ENCODE measurements at regions not wholly inside any gene's neighbourhood (a gene's known extent, or its start where the extent isn't known, plus 50 kb on each side); places are given as distances from the start of the nearest gene placed in this dataset.

- H3K4me1 Mint-ChIP-seq (ENCODE audit: low read depth, unreplicated experiment): no peaks in the 10 kb centered on the region
- no peaks in the 10 kb centered on the region for H3K27me3 Mint-ChIP-seq (ENCODE audit: unreplicated experiment)
- no peaks in the 10 kb centered on the region for H3K36me3 Mint-ChIP-seq (ENCODE audit: unreplicated experiment)
- H3K4me3 Mint-ChIP-seq (ENCODE audit: unreplicated experiment): no peak overlapping the region
- no peaks in the 10 kb centered on the region for H3K9me3 Mint-ChIP-seq (ENCODE audit: unreplicated experiment)
- no peak for TF ChIP-seq CTCF (IDR thresholded peaks at IDR 0.05; ENCODE audit: partially characterized antibody, unreplicated experiment)
- no peak for DNase-seq
- H3K27ac Mint-ChIP-seq (ENCODE audit: unreplicated experiment): no peak overlapping the region
These were observed 790.3 kb upstream of the KCND2 start for GRCh38 chr7:119482671-119483070.

GRCh38 chr7:119483364-119483763 lies 789.6 kb upstream of the KCND2 start:
- DNase-seq: no peak
- Mint-ChIP-seq H3K27ac (ENCODE audit: unreplicated experiment) (no peak overlapping the region), H3K9me3 (ENCODE audit: unreplicated experiment) (no peaks in the 10 kb centered on the region), H3K36me3 (ENCODE audit: unreplicated experiment) (no peaks in the 10 kb centered on the region), H3K4me1 (ENCODE audit: low read depth, unreplicated experiment) (no peaks in the 10 kb centered on the region), H3K27me3 (ENCODE audit: unreplicated experiment) (no peaks in the 10 kb centered on the region), H3K4me3 (ENCODE audit: unreplicated experiment) (no peak overlapping the region)
- no peak for TF ChIP-seq CTCF (IDR thresholded peaks at IDR 0.05; ENCODE audit: partially characterized antibody, unreplicated experiment)

GRCh38 chr7:119514326-119514725 lies 758.6 kb upstream of the KCND2 start:
- Mint-ChIP-seq H3K36me3 (ENCODE audit: unreplicated experiment) (no peaks in the 10 kb centered on the region), H3K27me3 (ENCODE audit: unreplicated experiment) (no peaks in the 10 kb centered on the region), H3K9me3 (ENCODE audit: unreplicated experiment) (no peaks in the 10 kb centered on the region), H3K27ac (ENCODE audit: unreplicated experiment) (no peak overlapping the region), H3K4me3 (ENCODE audit: unreplicated experiment) (no peak overlapping the region), H3K4me1 (ENCODE audit: low read depth, unreplicated experiment) (no peaks in the 10 kb centered on the region)
- no peak for TF ChIP-seq CTCF (IDR thresholded peaks at IDR 0.05; ENCODE audit: partially characterized antibody, unreplicated experiment)
- no peak for DNase-seq

- Mint-ChIP-seq H3K27ac (ENCODE audit: unreplicated experiment) (no peak overlapping the region), H3K27me3 (ENCODE audit: unreplicated experiment) (no peaks in the 10 kb centered on the region)
- no peak for TF ChIP-seq CTCF (IDR thresholded peaks at IDR 0.05; ENCODE audit: partially characterized antibody, unreplicated experiment)
These were observed 757.8 kb upstream of the KCND2 start for GRCh38 chr7:119515214-119515613.

GRCh38 chr7:119515962-119516361 lies 757.0 kb upstream of the KCND2 start:
- H3K36me3 Mint-ChIP-seq (ENCODE audit: unreplicated experiment): no peaks in the 10 kb centered on the region

More at GRCh38 chr7:119515214-119515613, 757.8 kb upstream of the KCND2 start:
- H3K9me3 Mint-ChIP-seq (ENCODE audit: unreplicated experiment): no peaks in the 10 kb centered on the region
- H3K36me3 Mint-ChIP-seq (ENCODE audit: unreplicated experiment): no peaks in the 10 kb centered on the region
- H3K4me3 Mint-ChIP-seq (ENCODE audit: unreplicated experiment): no peak overlapping the region
- no peaks in the 10 kb centered on the region for H3K4me1 Mint-ChIP-seq (ENCODE audit: low read depth, unreplicated experiment)
- no peak for DNase-seq

More at GRCh38 chr7:119515962-119516361, 757.0 kb upstream of the KCND2 start:
- DNase-seq: no peak
- TF ChIP-seq CTCF (IDR thresholded peaks at IDR 0.05; ENCODE audit: partially characterized antibody, unreplicated experiment): no peak
- no peak overlapping the region for H3K27ac Mint-ChIP-seq (ENCODE audit: unreplicated experiment)
- H3K4me3 Mint-ChIP-seq (ENCODE audit: unreplicated experiment): no peak overlapping the region
- H3K4me1 Mint-ChIP-seq (ENCODE audit: low read depth, unreplicated experiment): no peaks in the 10 kb centered on the region
- no peaks in the 10 kb centered on the region for H3K27me3 Mint-ChIP-seq (ENCODE audit: unreplicated experiment)
- no peaks in the 10 kb centered on the region for H3K9me3 Mint-ChIP-seq (ENCODE audit: unreplicated experiment)

Data from glutamatergic neuron (in vitro differentiated cells).